Tongue (tissue), 1 donor: ENCODE measurements at regions not wholly inside any gene's neighbourhood (a gene's known extent, or its start where the extent isn't known, plus 50 kb on each side); places are given as distances from the start of the nearest gene placed in this dataset.

Source experiments
- DNase-seq: peaks from one replicate; pipeline ENCODE4 v3.0.0-alpha.2; 2015

DNA sequence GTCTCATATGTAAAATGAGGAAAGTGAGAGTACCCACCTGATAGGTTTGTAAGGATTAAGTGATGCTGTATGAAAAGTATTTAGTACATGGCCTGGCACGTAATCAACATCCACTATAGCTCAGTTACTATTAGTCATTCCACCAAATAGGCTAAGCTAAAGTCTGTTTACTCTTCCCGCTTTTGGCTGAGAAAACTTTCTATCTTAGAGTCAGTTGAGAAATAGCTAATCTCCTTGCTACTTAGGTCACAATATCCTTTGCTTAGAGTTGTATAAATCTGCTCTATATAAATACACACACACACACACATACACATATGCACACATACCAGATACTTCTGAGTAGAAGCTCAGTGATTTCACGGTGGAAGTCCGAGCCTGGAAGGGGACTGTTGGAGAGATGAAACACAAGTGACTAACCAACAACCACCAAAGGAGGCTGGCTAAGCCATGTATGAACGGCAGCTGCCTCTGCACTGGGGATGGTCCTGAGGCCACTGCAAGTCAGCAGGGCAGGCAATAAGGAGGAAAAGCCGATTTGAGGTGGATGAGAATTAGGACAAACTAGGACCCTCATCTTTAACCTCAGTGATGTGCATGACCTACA lies 104.6 kb upstream of the EPHA4 start:
- DNase-seq: no peak

DNA sequence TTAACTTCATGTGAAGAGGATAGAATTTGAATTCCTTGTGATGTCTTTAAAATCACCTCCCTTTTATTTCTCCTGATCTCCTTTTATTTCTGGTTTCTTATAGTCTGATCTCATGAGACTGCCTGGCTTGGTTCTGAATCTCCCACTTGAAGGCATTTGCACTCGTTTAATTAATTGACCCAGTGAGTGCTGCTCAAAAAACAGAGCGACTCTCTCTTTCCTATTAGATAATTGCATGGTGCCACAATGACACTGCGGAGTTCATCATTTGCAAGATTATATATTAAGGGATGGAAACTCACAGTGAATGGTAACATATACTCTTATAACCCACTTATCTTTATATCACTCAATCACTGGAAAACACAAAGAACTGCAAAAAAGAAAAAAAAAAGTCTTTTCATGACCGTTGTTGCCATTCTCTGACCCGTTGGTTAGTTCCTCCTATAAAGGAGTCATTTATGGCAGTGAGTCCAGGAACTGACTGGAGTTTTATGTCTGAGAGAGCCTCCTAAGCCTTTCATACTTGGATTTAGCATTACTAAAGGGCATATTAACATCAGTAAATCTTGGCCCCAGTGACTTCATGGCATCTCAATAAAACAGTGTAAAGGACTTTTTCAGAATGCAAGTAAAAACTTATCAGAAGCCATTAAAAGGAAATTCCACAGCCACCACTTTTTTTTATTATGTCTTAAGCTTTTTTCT lies 103.3 kb upstream of the EPHA4 start:
- no peak for DNase-seq

GRCh38 chr2:221674446-221674845 lies 102.3 kb upstream of the EPHA4 start:
- no peak for DNase-seq

GRCh38 chr2:221673248-221673647 lies 101.1 kb upstream of the EPHA4 start:
- DNase-seq: no peak

DNA sequence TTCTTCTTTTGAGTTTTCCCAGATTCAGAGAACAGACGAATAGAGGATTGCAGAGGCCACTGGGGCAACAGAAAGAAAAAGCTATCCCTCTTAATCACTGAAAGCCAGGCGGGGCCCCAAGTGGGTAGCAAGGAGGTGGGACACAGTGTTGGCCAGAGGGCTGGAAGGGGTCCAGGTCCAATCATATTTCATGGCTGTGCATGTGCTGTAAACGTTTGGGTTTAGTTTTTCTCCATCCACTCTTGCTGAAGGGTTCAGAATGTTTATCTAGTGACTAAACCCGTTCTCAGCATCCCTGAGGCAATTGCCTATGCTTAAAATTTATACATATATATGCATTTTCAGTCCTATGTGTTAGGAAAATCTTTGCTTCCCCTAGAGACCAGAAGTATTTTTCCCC lies 99.4 kb upstream of the EPHA4 start:
- peak; percentile 3 for DNase-seq

DNA sequence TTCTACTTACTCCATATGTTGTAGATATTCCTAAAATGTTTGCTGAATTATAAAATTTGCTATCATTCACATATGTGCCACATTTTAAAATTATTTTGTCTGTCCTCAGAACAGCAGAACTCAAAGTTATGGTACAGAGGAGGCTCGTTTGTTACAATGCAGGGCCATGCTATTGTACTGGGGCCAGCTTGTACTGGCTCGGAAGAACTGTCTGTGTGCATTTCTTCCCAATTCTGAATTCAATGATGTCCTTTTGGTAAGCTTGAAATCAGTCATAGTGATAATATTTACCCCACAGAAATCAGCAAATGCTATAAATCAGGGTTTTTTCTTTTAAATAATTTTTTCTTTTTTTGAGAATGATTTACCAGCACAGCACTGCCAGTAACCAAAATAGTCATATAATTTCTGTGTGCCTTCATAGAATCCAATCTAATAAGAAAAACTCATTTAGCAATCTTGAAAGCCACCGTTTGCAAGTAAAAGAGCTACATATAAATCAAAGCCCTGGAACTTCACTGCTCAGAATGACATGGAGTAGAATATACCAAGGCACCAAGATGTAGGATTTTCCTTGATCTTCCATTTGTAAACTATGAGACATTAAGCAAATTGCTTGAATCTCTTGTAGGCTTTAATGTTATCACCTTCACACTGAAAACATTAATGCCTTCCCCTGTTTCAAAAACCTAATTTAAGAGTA lies 90.7 kb upstream of the EPHA4 start:
- no peak for DNase-seq

GRCh38 chr2:221657806-221658205 lies 85.7 kb upstream of the EPHA4 start:
- DNase-seq: no peak

GRCh38 chr2:221655300-221655699 lies 83.2 kb upstream of the EPHA4 start:
- no peak for DNase-seq

- DNase-seq: no peak
Observed at GRCh38 chr2:221653182-221653581, 81.1 kb upstream of the EPHA4 start.

GRCh38 chr2:221649051-221649775 lies 77.1 kb upstream of the EPHA4 start:
- peak; percentile 64 for DNase-seq

- no peak for DNase-seq
Observed at GRCh38 chr2:221642447-221642846, 70.3 kb upstream of the EPHA4 start.

GRCh38 chr2:221641181-221641871 lies 69.2 kb upstream of the EPHA4 start:
- no peak for DNase-seq

- no peak for DNase-seq
Observed at GRCh38 chr2:221640686-221641085, 68.6 kb upstream of the EPHA4 start.

DNA sequence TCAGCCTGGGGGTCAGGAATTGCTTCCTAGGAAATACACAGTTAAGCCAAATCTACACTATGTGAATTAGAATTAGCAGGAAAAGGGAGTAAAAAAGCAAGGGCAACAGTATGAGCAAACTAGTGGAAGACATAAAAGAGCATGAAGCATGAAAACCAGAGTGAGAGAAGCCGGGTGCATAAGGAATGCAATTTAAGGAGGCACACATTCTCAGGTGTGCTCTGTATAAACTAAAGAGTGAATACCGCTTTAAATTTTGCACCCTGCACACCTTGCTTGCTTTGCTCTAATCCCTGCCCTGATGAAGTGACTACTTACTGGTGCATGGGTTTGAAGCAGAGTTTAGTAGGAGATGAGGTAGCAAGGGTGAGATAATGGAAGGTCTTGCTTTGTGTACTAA lies 65.7 kb upstream of the EPHA4 start:
- no peak for DNase-seq

DNA sequence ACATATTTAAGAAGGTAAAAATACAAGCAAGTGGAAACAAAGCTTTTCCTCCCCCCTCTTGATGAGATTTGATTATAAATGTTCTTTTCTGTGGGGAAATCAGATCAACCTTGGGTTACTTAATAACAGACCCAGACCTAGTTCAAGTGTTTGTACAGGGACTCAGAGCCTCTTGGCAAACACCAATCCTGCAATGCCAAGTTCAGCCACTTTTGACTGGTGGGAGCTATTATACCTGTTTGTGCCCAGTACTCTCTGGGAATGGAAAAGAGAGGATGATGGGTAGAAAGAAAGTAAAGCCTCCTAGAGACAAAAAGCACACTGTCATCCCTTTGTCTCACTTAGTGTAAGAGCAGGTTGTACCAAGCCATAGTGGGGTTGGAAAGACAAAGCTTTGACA lies 63.8 kb upstream of the EPHA4 start:
- no peak for DNase-seq

- no peak for DNase-seq
Observed at GRCh38 chr2:221629468-221629867, 57.4 kb upstream of the EPHA4 start.

DNA sequence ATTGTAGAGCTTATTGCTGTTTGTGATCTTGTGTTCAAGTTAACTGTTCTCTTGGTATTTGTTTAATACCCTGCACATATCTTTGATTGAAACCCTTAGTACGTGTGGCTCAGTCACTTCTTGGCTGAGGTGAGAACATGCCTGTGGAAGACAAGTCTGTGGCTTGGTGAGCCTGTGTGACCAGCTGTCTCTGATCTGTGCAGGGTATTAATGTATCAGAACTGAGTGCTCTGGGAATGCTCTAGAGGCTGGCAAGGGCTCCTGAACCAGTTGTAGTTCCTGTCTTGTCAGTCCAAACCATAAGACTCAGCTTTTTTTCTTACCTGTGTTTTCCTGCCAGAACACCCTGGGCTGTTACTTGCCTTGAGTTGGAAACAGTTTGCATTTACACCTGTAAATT lies 52.4 kb upstream of the EPHA4 start:
- DNase-seq: no peak
